HG03066 (cell line): ENCODE measurements at regions not wholly inside any gene's neighbourhood (a gene's known extent, or its start where the extent isn't known, plus 50 kb on each side); places are given as distances from the start of the nearest gene placed in this dataset.
"Not testable (repeated sequence)": the region's sequence is repeated elsewhere in the genome, so short reads cannot be mapped to it uniquely, and the experiment has no call there.

Source experiments
- ATAC-seq: cut with Tn5 transposase; IDR thresholded peaks from one replicate; pipeline ENCODE4 v1.9.1; 2021; ENCODE audit warnings: low read depth; ENCODE audit not compliant: unreplicated experiment

- no peak for ATAC-seq
These were observed 364.9 kb downstream of the ANAPC1 start for GRCh38 chr2:111519071-111519470.

- ATAC-seq: no peak
These were observed 361.7 kb downstream of the ANAPC1 start for GRCh38 chr2:111522231-111522768.

GRCh38 chr2:111523009-111523408, 361.0 kb downstream of the ANAPC1 start:
- no peak for ATAC-seq

- not testable (repeated sequence) for ATAC-seq
These were observed 359.0 kb downstream of the ANAPC1 start for GRCh38 chr2:111525026-111525425.

GRCh38 chr2:111526041-111526639, 357.9 kb downstream of the ANAPC1 start:
- ATAC-seq: not testable (repeated sequence)

- not testable (repeated sequence) for ATAC-seq
These were observed 356.1 kb downstream of the ANAPC1 start for GRCh38 chr2:111527707-111528400.

GRCh38 chr2:111529022-111529421, 355.0 kb downstream of the ANAPC1 start:
- not testable (repeated sequence) for ATAC-seq

- not testable (repeated sequence) for ATAC-seq
These were observed 353.6 kb downstream of the ANAPC1 start for GRCh38 chr2:111530239-111530965.

- ATAC-seq: not testable (repeated sequence)
These were observed 351.1 kb downstream of the ANAPC1 start for GRCh38 chr2:111532682-111533556.

GRCh38 chr2:111533557-111534247, 350.3 kb downstream of the ANAPC1 start:
- ATAC-seq: not testable (repeated sequence)

- no peak for ATAC-seq
These were observed 349.1 kb downstream of the ANAPC1 start for GRCh38 chr2:111534910-111535352.

- ATAC-seq: no peak
These were observed 348.6 kb downstream of the ANAPC1 start for GRCh38 chr2:111535404-111535803.

- no peak for ATAC-seq
These were observed 346.8 kb downstream of the ANAPC1 start for GRCh38 chr2:111537078-111537655.

- not testable (repeated sequence) for ATAC-seq
These were observed 344.0 kb downstream of the ANAPC1 start for GRCh38 chr2:111539991-111540390.

- not testable (repeated sequence) for ATAC-seq
These were observed 341.7 kb downstream of the ANAPC1 start for GRCh38 chr2:111542120-111542774.

GRCh38 chr2:111544006-111544405, 340.0 kb downstream of the ANAPC1 start:
- ATAC-seq: not testable (repeated sequence)

- not testable (repeated sequence) for ATAC-seq
These were observed 338.1 kb downstream of the ANAPC1 start for GRCh38 chr2:111545723-111546431.

GRCh38 chr2:111546578-111546977, 337.4 kb downstream of the ANAPC1 start:
- ATAC-seq: not testable (repeated sequence)
